Stimulated activated CD8-positive, alpha-beta memory T cell treated with anti-CD3 and anti-CD28 coated beads, Interleukin-2, amount 100 ng/mL, for 48 hours (primary cell): ENCODE measurements at regions not wholly inside any gene's neighbourhood (a gene's known extent, or its start where the extent isn't known, plus 50 kb on each side); places are given as distances from the start of the nearest gene placed in this dataset.
"Not testable (repeated sequence)": the region's sequence is repeated elsewhere in the genome, so short reads cannot be mapped to it uniquely, and the experiment has no call there.

Experiments
- DNase-seq, 2 donors: peaks; one replicate each; pipeline ENCODE4 v3.0.0-alpha.2; 2020; ENCODE audit warnings: low read depth in 2 of 2

- peak in 1 of 2 donors; percentile 10 for DNase-seq
Observed at GRCh38 chr9:90219548-90220118, 423.0 kb downstream of the DIRAS2 start.

GRCh38 chr9:90221899-90222298 lies 420.7 kb downstream of the DIRAS2 start:
- DNase-seq, result not testable (repeated sequence)

- DNase-seq, result peak; percentile 35 to 43
Observed at GRCh38 chr9:90226839-90227338, 415.7 kb downstream of the DIRAS2 start.

GRCh38 chr9:90233081-90233480 lies 409.5 kb downstream of the DIRAS2 start:
- not testable (repeated sequence) for DNase-seq

- DNase-seq, result no peak
Observed at GRCh38 chr9:90240541-90240940, 402.1 kb downstream of the DIRAS2 start.

- DNase-seq, result no peak
Observed at GRCh38 chr9:90245661-90246060, 397.0 kb downstream of the DIRAS2 start.

- no peak for DNase-seq
Observed at GRCh38 chr9:90249094-90249493, 393.5 kb downstream of the DIRAS2 start.

GRCh38 chr9:90251316-90251715 lies 391.3 kb downstream of the DIRAS2 start:
- no peak for DNase-seq

- no peak for DNase-seq
Observed at GRCh38 chr9:90256345-90256744, 386.3 kb downstream of the DIRAS2 start.

GRCh38 chr9:90259311-90260246 lies 383.0 kb downstream of the DIRAS2 start:
- DNase-seq, result no peak

GRCh38 chr9:90261698-90262097 lies 380.9 kb downstream of the DIRAS2 start:
- DNase-seq, result no peak

GRCh38 chr9:90268613-90269012 lies 374.0 kb downstream of the DIRAS2 start:
- no peak for DNase-seq

GRCh38 chr9:90271707-90272106 lies 370.9 kb downstream of the DIRAS2 start:
- no peak for DNase-seq

- DNase-seq, result no peak
Observed at GRCh38 chr9:90274725-90275124, 367.9 kb downstream of the DIRAS2 start.

- no peak for DNase-seq
Observed at GRCh38 chr9:90285946-90286345, 356.7 kb downstream of the DIRAS2 start.

- no peak for DNase-seq
Observed at GRCh38 chr9:90287567-90288274, 354.9 kb downstream of the DIRAS2 start.

- no peak for DNase-seq
Observed at GRCh38 chr9:90288275-90288639, 354.4 kb downstream of the DIRAS2 start.

GRCh38 chr9:90290716-90291485 lies 351.7 kb downstream of the DIRAS2 start:
- DNase-seq, result no peak

- no peak for DNase-seq
Observed at GRCh38 chr9:90296539-90296938, 346.1 kb downstream of the DIRAS2 start.

GRCh38 chr9:90299968-90300367 lies 342.7 kb downstream of the DIRAS2 start:
- no peak for DNase-seq

- DNase-seq, result no peak
Observed at GRCh38 chr9:90300611-90301276, 341.9 kb downstream of the DIRAS2 start.
